ENCODE measurements at regions not wholly inside any gene's neighbourhood (a gene's known extent, or its start where the extent isn't known, plus 50 kb on each side); places are given as distances from the start of the nearest gene placed in this dataset.

- H3K27ac ChIP-seq = no peak overlapping the region
Observed at GRCh38 chr20:50252701-50253100, 62.1 kb downstream of the CEBPB start.

GRCh38 chr20:50253101-50253500 lies 62.5 kb downstream of the CEBPB start:
- TF ChIP-seq CTCF (conservative IDR thresholded peaks at IDR 0.05) = no peak
- no peak for TF ChIP-seq ZFX (IDR thresholded peaks at IDR 0.05)
- H3K27ac ChIP-seq = no peak overlapping the region

More at GRCh38 chr20:50252701-50253100, 62.1 kb downstream of the CEBPB start:
- TF ChIP-seq CTCF (conservative IDR thresholded peaks at IDR 0.05) = no peak

DNA sequence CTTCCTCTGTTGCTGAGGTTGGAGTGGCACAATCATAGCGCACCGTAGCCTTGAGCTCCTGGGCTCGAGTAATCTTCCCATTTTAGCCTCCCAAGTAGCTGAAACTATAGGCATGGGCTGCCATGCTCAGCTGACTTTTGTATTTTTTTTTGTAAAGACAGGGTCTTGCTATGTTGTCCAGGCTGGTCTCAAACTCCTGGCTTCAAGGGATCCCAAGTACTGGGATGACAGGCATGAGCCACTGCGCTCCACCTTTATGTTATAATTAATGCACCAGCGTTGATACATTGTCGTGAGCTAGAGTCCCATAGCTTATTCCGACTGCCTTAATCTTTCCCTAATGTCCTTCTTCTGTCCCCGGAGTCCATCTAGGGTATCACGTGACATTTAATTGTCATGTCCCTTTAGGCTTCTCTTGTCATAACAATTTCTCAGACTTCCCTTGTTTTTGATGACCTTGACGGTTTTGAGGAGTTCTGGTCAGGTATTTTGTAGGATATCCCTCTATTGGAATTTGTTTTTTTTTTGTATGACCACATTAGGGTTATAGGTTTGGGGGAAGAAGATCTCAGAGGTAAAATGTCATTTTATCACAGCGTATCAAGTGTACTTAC lies 63.9 kb downstream of the CEBPB start:
- no peak for TF ChIP-seq ZFX (IDR thresholded peaks at IDR 0.05)
- TF ChIP-seq CTCF (conservative IDR thresholded peaks at IDR 0.05) = no peak
- H3K27ac ChIP-seq = no peak overlapping the region

DNA sequence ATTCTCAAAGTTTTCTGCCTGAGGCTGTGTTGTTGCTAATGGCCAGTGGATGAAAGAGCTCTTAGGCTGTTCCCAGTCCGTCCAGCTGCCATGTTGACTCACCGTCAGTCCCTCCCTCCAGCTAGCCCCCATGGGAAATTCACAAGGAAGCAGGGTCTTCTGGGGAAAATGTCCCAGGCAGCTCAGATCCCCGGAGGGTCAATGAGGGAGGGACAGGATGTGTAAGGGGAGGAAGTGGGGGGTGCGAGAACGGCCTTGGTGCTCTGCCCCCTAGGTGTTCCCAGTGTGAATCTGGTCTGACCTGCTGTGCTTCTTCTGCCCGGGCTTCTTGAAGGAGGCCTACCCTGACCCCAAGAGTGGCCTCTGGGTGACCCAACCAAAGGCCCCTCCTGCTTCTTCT lies 65.9 kb downstream of the CEBPB start:
- no peak overlapping the region for H3K27ac ChIP-seq
- TF ChIP-seq ZFX (IDR thresholded peaks at IDR 0.05) (no peak), CTCF (conservative IDR thresholded peaks at IDR 0.05) (no peak)

DNA sequence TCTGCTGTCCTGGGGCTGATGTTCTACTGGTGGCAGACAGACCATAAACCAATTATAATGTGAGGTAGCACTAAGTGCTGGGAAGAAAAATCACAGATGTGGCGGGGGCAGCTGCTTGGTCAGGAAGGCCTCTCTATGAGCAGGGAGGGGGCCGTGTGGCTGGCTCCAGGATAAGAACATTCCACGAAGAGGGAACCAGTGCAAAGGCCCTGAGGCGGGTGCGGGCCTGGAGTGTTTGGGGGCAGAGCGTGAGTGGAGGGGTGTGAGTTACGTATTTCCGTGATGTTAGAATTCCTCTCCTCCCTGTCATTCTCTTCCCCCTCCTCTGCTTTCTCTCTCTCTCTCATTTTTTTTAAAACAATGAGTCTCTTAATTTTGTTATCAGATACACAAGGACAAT lies 67.2 kb downstream of the CEBPB start:
- TF ChIP-seq CTCF (conservative IDR thresholded peaks at IDR 0.05) = no peak
- TF ChIP-seq ZFX (IDR thresholded peaks at IDR 0.05) = no peak
- H3K27ac ChIP-seq = no peak overlapping the region

- H3K27ac ChIP-seq = no peak overlapping the region
- TF ChIP-seq ZFX (IDR thresholded peaks at IDR 0.05) (no peak), CTCF (conservative IDR thresholded peaks at IDR 0.05) (no peak)
Observed at GRCh38 chr20:50258790-50259483, 68.3 kb downstream of the CEBPB start.

- no peak overlapping the region for H3K27ac ChIP-seq
- TF ChIP-seq ZFX (IDR thresholded peaks at IDR 0.05) = no peak
- no peak for TF ChIP-seq CTCF (conservative IDR thresholded peaks at IDR 0.05)
Observed at GRCh38 chr20:50259705-50260478, 69.3 kb downstream of the CEBPB start.
